C4-2B (cell line): ENCODE measurements at regions not wholly inside any gene's neighbourhood (a gene's known extent, or its start where the extent isn't known, plus 50 kb on each side); places are given as distances from the start of the nearest gene placed in this dataset.

ENCODE experiments used
- CTCF ChIP-seq: fragments of 450-650 bp; conservative IDR thresholded peaks from 2 replicates; pipeline ENCODE4 v1.5.1; 2017; ENCODE audit warnings: mild to moderate bottlenecking
- ZFX ChIP-seq: fragments of 450-650 bp; IDR thresholded peaks from 2 replicates; pipeline ENCODE4 v1.6.1; 2017

- TF ChIP-seq CTCF (no peak), ZFX (no peak)
Measured at GRCh38 chr3:158935846-158936245, 134.0 kb downstream of the MFSD1 start.
